KOPT-K1 (cell line): ENCODE measurements at regions not wholly inside any gene's neighbourhood (a gene's known extent, or its start where the extent isn't known, plus 50 kb on each side); places are given as distances from the start of the nearest gene placed in this dataset.

ENCODE experiments used
- H3K27ac ChIP-seq: fragments of 200-600 bp; sonication (generic); 2 replicates; pipeline ENCODE4 v1.5.1; 2016; ENCODE audit warnings: antibody characterized with exemption, mild to moderate bottlenecking, low read depth, low read length; ENCODE audit not compliant: poor library complexity, severe bottlenecking
- H3K36me3 ChIP-seq: fragments of 200-600 bp; sonication (generic); 2 replicates; pipeline ENCODE4 v1.5.1; 2017; ENCODE audit warnings: antibody characterized with exemption, mild to moderate bottlenecking, low read length, moderate library complexity; ENCODE audit not compliant: insufficient read depth
- H3K9me3 ChIP-seq: fragments of 200-600 bp; sonication (generic); 2 replicates; pipeline ENCODE4 v1.5.1; 2017; ENCODE audit warnings: antibody characterized with exemption, low read length, mild to moderate bottlenecking; ENCODE audit not compliant: insufficient read depth, poor library complexity, severe bottlenecking

- no peak overlapping the region for H3K27ac ChIP-seq
- H3K36me3 ChIP-seq, result no peaks in the 10 kb centered on the region
- H3K9me3 ChIP-seq, result no peaks in the 10 kb centered on the region
These were observed 573.2 kb downstream of the ZEB2 start for GRCh38 chr2:143946436-143947391.

DNA sequence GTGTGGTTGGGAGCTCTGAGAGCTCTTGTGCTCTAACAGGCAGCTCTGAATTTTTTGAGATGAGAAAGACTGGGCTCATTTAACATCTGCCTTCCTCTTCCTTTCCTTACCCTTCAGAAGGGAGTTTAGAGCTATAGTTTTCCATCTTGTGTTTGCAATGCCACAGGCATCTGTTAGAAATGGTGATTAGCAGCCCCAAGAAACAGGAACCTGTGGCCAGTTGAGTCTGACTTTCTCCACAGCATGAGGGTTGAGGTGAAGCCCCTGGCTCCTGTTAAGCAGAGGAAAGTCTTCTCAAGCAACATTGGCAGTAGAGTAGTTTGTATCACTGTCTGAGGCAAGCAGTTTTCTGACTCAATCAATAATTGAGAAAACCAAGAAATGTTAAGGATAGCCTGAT, 577.4 kb downstream of the ZEB2 start:
- H3K36me3 ChIP-seq, result no peaks in the 10 kb centered on the region
- no peaks in the 10 kb centered on the region for H3K9me3 ChIP-seq
- H3K27ac ChIP-seq, result no peak overlapping the region

GRCh38 chr2:143940720-143941119, 579.2 kb downstream of the ZEB2 start:
- no peaks in the 10 kb centered on the region for H3K9me3 ChIP-seq
- no peak overlapping the region for H3K27ac ChIP-seq
- no peaks in the 10 kb centered on the region for H3K36me3 ChIP-seq

DNA sequence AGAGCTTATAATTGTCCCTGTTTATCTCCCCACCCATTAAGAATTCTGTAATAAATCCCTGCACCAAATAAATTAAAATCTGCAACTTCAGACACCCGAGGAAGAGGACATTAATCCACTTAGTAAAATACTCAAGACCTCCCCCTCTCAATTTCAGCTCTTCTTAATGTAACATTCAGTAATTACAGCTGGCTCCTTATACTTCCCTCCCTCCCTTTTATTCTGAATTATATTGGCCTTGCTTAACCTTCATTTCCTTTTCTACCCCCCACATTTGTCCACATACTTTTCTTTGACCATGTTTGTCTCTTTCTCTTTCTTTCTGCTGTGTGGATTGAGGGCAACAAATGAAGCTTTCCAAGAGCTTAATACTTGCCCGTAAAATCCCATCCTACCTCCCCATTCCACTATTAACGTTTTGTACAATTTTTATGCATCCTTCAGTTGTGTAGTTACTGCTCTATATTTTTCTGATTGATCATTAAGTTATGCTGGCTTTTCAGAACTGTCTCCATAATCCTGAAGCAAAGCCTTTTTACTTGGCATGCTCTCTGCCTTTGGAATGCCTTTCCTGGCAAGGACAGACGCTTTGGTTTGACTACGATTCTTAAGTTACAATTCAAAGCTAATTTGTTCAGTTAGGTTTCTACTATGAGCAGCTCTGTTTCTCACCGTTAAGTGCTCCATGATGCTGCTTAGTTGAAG, 580.1 kb downstream of the ZEB2 start:
- Histone ChIP-seq H3K9me3 (no peaks in the 10 kb centered on the region), H3K27ac (no peak overlapping the region), H3K36me3 (no peaks in the 10 kb centered on the region)

- H3K36me3 ChIP-seq, result no peaks in the 10 kb centered on the region
- no peak overlapping the region for H3K27ac ChIP-seq
- no peaks in the 10 kb centered on the region for H3K9me3 ChIP-seq
These were observed 582.1 kb downstream of the ZEB2 start for GRCh38 chr2:143937723-143938350.

- H3K27ac ChIP-seq, result no peak overlapping the region
- H3K36me3 ChIP-seq, result no peaks in the 10 kb centered on the region
- H3K9me3 ChIP-seq, result no peaks in the 10 kb centered on the region
These were observed 582.8 kb downstream of the ZEB2 start for GRCh38 chr2:143936848-143937722.

- no peaks in the 10 kb centered on the region for H3K9me3 ChIP-seq
- no peaks in the 10 kb centered on the region for H3K36me3 ChIP-seq
- H3K27ac ChIP-seq, result no peak overlapping the region
These were observed 583.4 kb downstream of the ZEB2 start for GRCh38 chr2:143936538-143936847.

- H3K9me3 ChIP-seq, result no peaks in the 10 kb centered on the region
- H3K27ac ChIP-seq, result no peak overlapping the region
- no peaks in the 10 kb centered on the region for H3K36me3 ChIP-seq
These were observed 584.5 kb downstream of the ZEB2 start for GRCh38 chr2:143935482-143935752.

DNA sequence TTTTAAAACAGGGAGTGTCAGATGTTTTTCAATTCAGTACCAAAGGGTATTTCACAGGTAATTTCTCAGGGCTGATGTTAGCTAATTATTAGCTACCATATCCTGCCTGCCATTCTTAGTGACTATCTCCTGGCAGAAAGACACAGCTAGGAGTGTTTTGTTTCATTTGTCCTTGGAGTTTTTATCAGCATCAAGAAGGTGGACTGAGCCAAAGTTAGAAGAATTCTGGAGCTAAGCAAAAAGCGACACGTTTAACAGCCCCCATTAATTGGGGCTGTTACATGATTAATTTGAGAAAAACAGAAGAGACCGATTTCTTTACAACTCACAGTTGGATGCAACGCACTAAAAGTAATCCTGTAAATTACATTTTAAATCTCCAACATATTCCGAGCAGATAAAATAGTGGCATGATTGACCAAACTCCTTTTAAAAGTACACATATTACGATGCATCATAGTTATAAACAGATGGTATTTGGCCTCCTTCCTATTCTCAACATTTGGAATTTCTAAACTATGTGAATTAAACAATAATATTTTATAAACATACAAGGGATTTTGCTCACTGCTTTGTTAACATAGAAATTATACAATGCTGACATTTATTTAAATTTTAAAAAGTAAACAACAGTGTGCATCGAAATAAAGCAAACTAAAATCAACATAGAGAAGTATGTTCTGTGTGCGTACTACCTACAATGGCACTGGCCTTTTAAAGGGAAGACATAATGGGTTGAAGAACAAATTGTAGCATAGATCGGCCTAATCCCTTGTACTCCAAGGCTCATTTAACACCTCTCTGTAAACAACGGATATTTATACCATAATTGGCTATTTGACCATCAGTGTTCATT, 585.1 kb downstream of the ZEB2 start:
- Histone ChIP-seq H3K27ac (no peak overlapping the region), H3K9me3 (no peaks in the 10 kb centered on the region), H3K36me3 (no peaks in the 10 kb centered on the region)

GRCh38 chr2:143933946-143934569, 585.9 kb downstream of the ZEB2 start:
- no peaks in the 10 kb centered on the region for H3K9me3 ChIP-seq
- no peak overlapping the region for H3K27ac ChIP-seq
- no peaks in the 10 kb centered on the region for H3K36me3 ChIP-seq

GRCh38 chr2:143930891-143931290, 589.0 kb downstream of the ZEB2 start:
- H3K36me3 ChIP-seq, result no peaks in the 10 kb centered on the region

DNA sequence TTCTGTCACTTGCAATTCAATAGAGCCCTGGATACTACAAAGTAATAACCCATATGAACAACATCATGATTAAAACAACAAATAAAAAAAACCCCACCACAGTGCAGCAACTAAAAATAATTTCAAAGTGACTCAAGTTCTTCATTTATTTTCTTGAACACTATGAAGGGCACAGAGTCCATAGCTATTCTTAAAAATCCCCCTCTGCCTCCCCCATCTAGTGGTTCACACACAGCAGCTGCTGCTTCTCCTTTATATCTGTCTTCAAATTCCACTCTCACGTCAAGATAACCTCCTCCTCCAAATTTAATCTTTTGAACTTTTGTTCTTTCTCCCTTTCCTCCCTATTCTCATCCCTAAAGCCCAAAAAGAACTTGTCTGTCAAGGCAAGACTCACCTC, 591.3 kb downstream of the ZEB2 start:
- no peaks in the 10 kb centered on the region for H3K9me3 ChIP-seq
- H3K27ac ChIP-seq, result no peak overlapping the region
- no peaks in the 10 kb centered on the region for H3K36me3 ChIP-seq

More at GRCh38 chr2:143930891-143931290, 589.0 kb downstream of the ZEB2 start:
- Histone ChIP-seq H3K27ac (no peak overlapping the region), H3K9me3 (no peaks in the 10 kb centered on the region)

DNA sequence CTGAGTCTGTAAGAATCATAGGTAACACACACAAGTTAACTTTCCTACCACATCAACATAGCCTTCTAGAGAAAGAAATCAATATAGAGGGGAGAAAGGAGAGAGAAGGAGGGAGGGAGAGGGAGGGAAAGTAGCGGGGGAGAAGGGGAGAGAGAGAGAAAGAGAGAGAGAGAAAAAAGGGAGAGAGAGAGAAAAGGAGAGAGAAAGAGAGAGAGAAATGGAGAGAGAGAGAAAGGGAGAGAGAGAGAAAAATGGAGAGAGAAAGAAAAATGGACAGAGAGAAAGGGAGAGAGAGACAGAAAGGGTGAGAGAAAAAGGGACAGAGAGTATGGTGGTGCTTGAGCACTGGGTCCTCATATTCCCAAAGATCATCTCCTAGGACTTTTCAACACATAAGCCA, 591.7 kb downstream of the ZEB2 start:
- H3K36me3 ChIP-seq, result no peaks in the 10 kb centered on the region
- H3K27ac ChIP-seq, result no peak overlapping the region
- H3K9me3 ChIP-seq, result no peaks in the 10 kb centered on the region

- Histone ChIP-seq H3K9me3 (no peaks in the 10 kb centered on the region), H3K27ac (no peak overlapping the region), H3K36me3 (no peaks in the 10 kb centered on the region)
These were observed 593.2 kb downstream of the ZEB2 start for GRCh38 chr2:143926736-143927135.
